HepG2 (cell line): ENCODE measurements at regions not wholly inside any gene's neighbourhood (a gene's known extent, or its start where the extent isn't known, plus 50 kb on each side); places are given as distances from the start of the nearest gene placed in this dataset.

Experiments
- MAZ ChIP-seq, 2 experiments: sonication (generic) in 1 of 2; formaldehyde crosslinking in 1 of 2; IDR thresholded peaks; 2 replicates each; pipeline versions ENCODE4 v1.5.0 to v1.6.1; 2012 to 2020; ENCODE audit warnings: low read depth in 2 of 2, mild to moderate bottlenecking in 2 of 2, borderline replicate concordance in 1 of 2, improper control_type of control experiment in 1 of 2, low read length in 1 of 2, missing genetic modification reagents in 1 of 2, moderate library complexity in 1 of 2
- MBNL3 ChIP-seq: fragments of 250-450 bp; sonication (Bioruptor Pico); conservative IDR thresholded peaks from 2 replicates; pipeline ENCODE4 v1.8.0; 2022; ENCODE audit warnings: mild to moderate bottlenecking, inconsistent platforms
- RAD51 ChIP-seq: fragments of 450-650 bp; IDR thresholded peaks from 2 replicates; pipeline ENCODE4 v1.6.1; 2016; ENCODE audit warnings: borderline replicate concordance
- RNF2 ChIP-seq: fragments of 450-650 bp; conservative IDR thresholded peaks from 2 replicates; pipeline ENCODE4 v1.6.1; 2016; ENCODE audit warnings: low read depth
- SIN3A ChIP-seq: IDR thresholded peaks from 2 replicates; pipeline ENCODE4 v1.6.1; 2011; ENCODE audit warnings: low read depth, mild to moderate bottlenecking, control low read depth, low read length, borderline replicate concordance
- SP1 ChIP-seq, 2 experiments: fragments of 450-650 bp in 1 of 2; sonication (generic) in 1 of 2; formaldehyde crosslinking in 1 of 2; IDR thresholded peaks; 2 replicates each; pipeline versions ENCODE4 v1.4.0 to v1.6.1; 2016 to 2020; ENCODE audit warnings: missing genetic modification reagents in 1 of 2
- ZBTB3 ChIP-seq: sonication (generic); formaldehyde crosslinking; IDR thresholded peaks from 2 replicates; pipeline ENCODE4 v1.4.0; 2020; ENCODE audit warnings: low read depth, mild to moderate bottlenecking, moderate library complexity, missing genetic modification reagents, borderline replicate concordance
- ZFP36 ChIP-seq: fragments of 150-350 bp; IDR thresholded peaks from 2 replicates; pipeline ENCODE4 v1.6.1; 2018; ENCODE audit warnings: borderline replicate concordance, low read length, low read depth; ENCODE audit not compliant: partially characterized antibody
- ZNF30 ChIP-seq: sonication (generic); formaldehyde crosslinking; IDR thresholded peaks from 2 replicates; pipeline ENCODE4 v1.5.0; 2020; ENCODE audit warnings: mild to moderate bottlenecking, missing genetic modification reagents
- ZNF775 ChIP-seq: sonication (generic); formaldehyde crosslinking; IDR thresholded peaks from 2 replicates; pipeline ENCODE4 v1.4.0; 2020; ENCODE audit warnings: missing genetic modification reagents, mild to moderate bottlenecking, moderate library complexity, borderline replicate concordance
- ZNF792 ChIP-seq: IDR thresholded peaks from 2 replicates; pipeline ENCODE4 v1.6.1; 2016
- TF ChIP-seq, protein P1 (sequence below), 2 experiments: IDR thresholded peaks; 2 replicates each; pipeline ENCODE4 v1.6.1; 2011 to 2012; ENCODE audit warnings: low read length in 2 of 2, borderline replicate concordance in 1 of 2, low read depth in 1 of 2, mild to moderate bottlenecking in 1 of 2, moderate library complexity in 1 of 2
- TF ChIP-seq, protein P2 (sequence below): sonication (generic); formaldehyde crosslinking; IDR thresholded peaks from 2 replicates; pipeline ENCODE4 v1.5.0; 2020; ENCODE audit warnings: mild to moderate bottlenecking, missing genetic modification reagents, moderate library complexity

DNA sequence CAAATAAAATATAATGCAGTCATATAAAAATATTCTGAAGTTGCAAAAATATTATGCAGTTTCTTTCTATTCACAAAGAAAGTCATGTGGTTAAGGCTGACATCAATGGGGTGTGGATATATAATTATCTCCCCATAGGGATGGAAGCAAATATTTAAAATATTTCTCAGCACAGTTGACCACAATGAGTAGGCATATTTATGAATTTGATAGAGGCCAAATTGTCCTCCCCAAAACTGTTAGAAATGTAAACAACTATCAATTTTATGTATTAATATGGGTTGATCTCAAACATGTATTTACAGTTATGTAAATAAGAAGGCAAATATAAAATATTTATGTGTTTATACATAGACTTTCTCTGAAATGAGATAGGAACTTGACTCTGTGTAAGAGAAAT, 246.0 kb upstream of the CBLB start:
- TF ChIP-seq SIN3A: no peak
- no peak for TF ChIP-seq RNF2
- TF ChIP-seq, protein P1, sequence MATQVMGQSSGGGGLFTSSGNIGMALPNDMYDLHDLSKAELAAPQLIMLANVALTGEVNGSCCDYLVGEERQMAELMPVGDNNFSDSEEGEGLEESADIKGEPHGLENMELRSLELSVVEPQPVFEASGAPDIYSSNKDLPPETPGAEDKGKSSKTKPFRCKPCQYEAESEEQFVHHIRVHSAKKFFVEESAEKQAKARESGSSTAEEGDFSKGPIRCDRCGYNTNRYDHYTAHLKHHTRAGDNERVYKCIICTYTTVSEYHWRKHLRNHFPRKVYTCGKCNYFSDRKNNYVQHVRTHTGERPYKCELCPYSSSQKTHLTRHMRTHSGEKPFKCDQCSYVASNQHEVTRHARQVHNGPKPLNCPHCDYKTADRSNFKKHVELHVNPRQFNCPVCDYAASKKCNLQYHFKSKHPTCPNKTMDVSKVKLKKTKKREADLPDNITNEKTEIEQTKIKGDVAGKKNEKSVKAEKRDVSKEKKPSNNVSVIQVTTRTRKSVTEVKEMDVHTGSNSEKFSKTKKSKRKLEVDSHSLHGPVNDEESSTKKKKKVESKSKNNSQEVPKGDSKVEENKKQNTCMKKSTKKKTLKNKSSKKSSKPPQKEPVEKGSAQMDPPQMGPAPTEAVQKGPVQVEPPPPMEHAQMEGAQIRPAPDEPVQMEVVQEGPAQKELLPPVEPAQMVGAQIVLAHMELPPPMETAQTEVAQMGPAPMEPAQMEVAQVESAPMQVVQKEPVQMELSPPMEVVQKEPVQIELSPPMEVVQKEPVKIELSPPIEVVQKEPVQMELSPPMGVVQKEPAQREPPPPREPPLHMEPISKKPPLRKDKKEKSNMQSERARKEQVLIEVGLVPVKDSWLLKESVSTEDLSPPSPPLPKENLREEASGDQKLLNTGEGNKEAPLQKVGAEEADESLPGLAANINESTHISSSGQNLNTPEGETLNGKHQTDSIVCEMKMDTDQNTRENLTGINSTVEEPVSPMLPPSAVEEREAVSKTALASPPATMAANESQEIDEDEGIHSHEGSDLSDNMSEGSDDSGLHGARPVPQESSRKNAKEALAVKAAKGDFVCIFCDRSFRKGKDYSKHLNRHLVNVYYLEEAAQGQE (IDR thresholded peaks at IDR 0.05; ENCODE audit: borderline replicate concordance in 1 of 2, low read depth in 1 of 2, low read length in 2 of 2): no peak
- TF ChIP-seq ZNF30 (CRISPR knock-in tag): no peak
- TF ChIP-seq RAD51: no peak
- TF ChIP-seq ZFP36: no peak
- no peak for TF ChIP-seq ZNF792
- no peak for TF ChIP-seq ZNF775 (CRISPR knock-in tag)
- TF ChIP-seq ZBTB3: no peak
- no peak for TF ChIP-seq MAZ (IDR thresholded peaks at IDR 0.05; ENCODE audit: borderline replicate concordance, low read depth, low read length)
- no peak for TF ChIP-seq MAZ (CRISPR knock-in tag; IDR thresholded peaks at IDR 0.05; ENCODE audit: low read depth)
- no peak for TF ChIP-seq MBNL3 (CRISPR knock-in tag)
- TF ChIP-seq, protein P2, sequence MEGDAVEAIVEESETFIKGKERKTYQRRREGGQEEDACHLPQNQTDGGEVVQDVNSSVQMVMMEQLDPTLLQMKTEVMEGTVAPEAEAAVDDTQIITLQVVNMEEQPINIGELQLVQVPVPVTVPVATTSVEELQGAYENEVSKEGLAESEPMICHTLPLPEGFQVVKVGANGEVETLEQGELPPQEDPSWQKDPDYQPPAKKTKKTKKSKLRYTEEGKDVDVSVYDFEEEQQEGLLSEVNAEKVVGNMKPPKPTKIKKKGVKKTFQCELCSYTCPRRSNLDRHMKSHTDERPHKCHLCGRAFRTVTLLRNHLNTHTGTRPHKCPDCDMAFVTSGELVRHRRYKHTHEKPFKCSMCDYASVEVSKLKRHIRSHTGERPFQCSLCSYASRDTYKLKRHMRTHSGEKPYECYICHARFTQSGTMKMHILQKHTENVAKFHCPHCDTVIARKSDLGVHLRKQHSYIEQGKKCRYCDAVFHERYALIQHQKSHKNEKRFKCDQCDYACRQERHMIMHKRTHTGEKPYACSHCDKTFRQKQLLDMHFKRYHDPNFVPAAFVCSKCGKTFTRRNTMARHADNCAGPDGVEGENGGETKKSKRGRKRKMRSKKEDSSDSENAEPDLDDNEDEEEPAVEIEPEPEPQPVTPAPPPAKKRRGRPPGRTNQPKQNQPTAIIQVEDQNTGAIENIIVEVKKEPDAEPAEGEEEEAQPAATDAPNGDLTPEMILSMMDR: no peak
- TF ChIP-seq SP1 (IDR thresholded peaks at IDR 0.05): no peak
- no peak for TF ChIP-seq SP1 (CRISPR knock-in tag; IDR thresholded peaks at IDR 0.05)
